Caki2 (cell line): ENCODE measurements at regions not wholly inside any gene's neighbourhood (a gene's known extent, or its start where the extent isn't known, plus 50 kb on each side); places are given as distances from the start of the nearest gene placed in this dataset.
"Not testable (repeated sequence)": the region's sequence is repeated elsewhere in the genome, so short reads cannot be mapped to it uniquely, and the experiment has no call there.

Experiments
- DNase-seq: peaks from one replicate; pipeline ENCODE4 v3.0.0-alpha.2; 2015; ENCODE audit warnings: low read depth
- in situ Hi-C: cut with HindIII; loops from 2 replicates; pipeline ENCODE4 v1.10.0; 2016; ENCODE audit warnings: low sequenced_read_pairs, low pct_unique_long_range_greater_than_20kb, mixed read lengths

- in situ Hi-C loops: no loop called here
- DNase-seq: no peak
Measured at GRCh38 chr5:87007737-87008136, 259.9 kb upstream of the RASA1 start.

- DNase-seq: no peak
- in situ Hi-C loops: no loop called here
Measured at GRCh38 chr5:87008751-87009560, 258.7 kb upstream of the RASA1 start.

- no peak for DNase-seq
- in situ Hi-C loops: no loop called here
Measured at GRCh38 chr5:87010736-87011135, 256.9 kb upstream of the RASA1 start.

GRCh38 chr5:87015901-87016300 is 251.8 kb upstream of the RASA1 start:
- in situ Hi-C loops: no loop called here

GRCh38 chr5:87020099-87020934 is 247.4 kb upstream of the RASA1 start:
- DNase-seq: no peak
- in situ Hi-C loops: no loop called here

More at GRCh38 chr5:87015901-87016300, 251.8 kb upstream of the RASA1 start:
- DNase-seq: no peak

- DNase-seq: no peak
- in situ Hi-C loops: no loop called here
Measured at GRCh38 chr5:87022415-87022814, 245.3 kb upstream of the RASA1 start.

- DNase-seq: no peak
Measured at GRCh38 chr5:87027570-87027969, 240.1 kb upstream of the RASA1 start.

GRCh38 chr5:87029951-87030350 is 237.7 kb upstream of the RASA1 start:
- in situ Hi-C loops: no loop called here
- DNase-seq: no peak

More at GRCh38 chr5:87027570-87027969, 240.1 kb upstream of the RASA1 start:
- in situ Hi-C loops: no loop called here

- in situ Hi-C loops: no loop called here
- no peak for DNase-seq
Measured at GRCh38 chr5:87030699-87031098, 237.0 kb upstream of the RASA1 start.

- in situ Hi-C loops: no loop called here
- DNase-seq: no peak
Measured at GRCh38 chr5:87034557-87034956, 233.1 kb upstream of the RASA1 start.

- in situ Hi-C loops: no loop called here
- no peak for DNase-seq
Measured at GRCh38 chr5:87042554-87042953, 225.1 kb upstream of the RASA1 start.

GRCh38 chr5:87048156-87048555 is 219.5 kb upstream of the RASA1 start:
- in situ Hi-C loops: no loop called here
- DNase-seq: no peak

GRCh38 chr5:87049012-87049411 is 218.7 kb upstream of the RASA1 start:
- in situ Hi-C loops, DNase-seq: not testable (repeated sequence)

GRCh38 chr5:87051502-87052113 is 216.1 kb upstream of the RASA1 start:
- no peak for DNase-seq
- in situ Hi-C loops: no loop called here

GRCh38 chr5:87053146-87053545 is 214.5 kb upstream of the RASA1 start:
- no peak for DNase-seq
- in situ Hi-C loops: no loop called here

- in situ Hi-C loops: no loop called here
- no peak for DNase-seq
Measured at GRCh38 chr5:87054821-87055220, 212.9 kb upstream of the RASA1 start.

GRCh38 chr5:87061046-87061445 is 206.6 kb upstream of the RASA1 start:
- in situ Hi-C loops: no loop called here

GRCh38 chr5:87069311-87069710 is 198.4 kb upstream of the RASA1 start:
- in situ Hi-C loops: no loop called here
- no peak for DNase-seq

More at GRCh38 chr5:87061046-87061445, 206.6 kb upstream of the RASA1 start:
- DNase-seq: no peak
